Endodermal cell (in vitro differentiated cells): ENCODE measurements at regions not wholly inside any gene's neighbourhood (a gene's known extent, or its start where the extent isn't known, plus 50 kb on each side); places are given as distances from the start of the nearest gene placed in this dataset.
A peak's percentile ranks its signal among the peaks of the same experiment; 100 is the strongest.
"Not testable (repeated sequence)": the region's sequence is repeated elsewhere in the genome, so short reads cannot be mapped to it uniquely, and the experiment has no call there.

Experiments used
- DNase-seq: peaks from one replicate; pipeline ENCODE4 v3.0.0-alpha.2; 2017
- H3K27ac ChIP-seq: 2 replicates; pipeline ENCODE4 v1.5.1; 2013; ENCODE audit warnings: mild to moderate bottlenecking, low read depth, low read length, moderate library complexity
- H3K27me3 ChIP-seq: 2 replicates; pipeline ENCODE4 v1.6.1; 2013; ENCODE audit warnings: mild to moderate bottlenecking, low read length, moderate library complexity; ENCODE audit not compliant: insufficient read depth, control insufficient read depth, poor library complexity, severe bottlenecking
- H3K36me3 ChIP-seq: 2 replicates; pipeline ENCODE4 v1.7.0; 2013; ENCODE audit warnings: mild to moderate bottlenecking, low read length, moderate library complexity; ENCODE audit not compliant: control insufficient read depth, insufficient read depth
- H3K4me1 ChIP-seq: one replicate; pipeline ENCODE4 v1.7.0; 2013; ENCODE audit warnings: low read length; ENCODE audit not compliant: control insufficient read depth, insufficient read depth
- H3K4me3 ChIP-seq: 2 replicates; pipeline ENCODE4 v1.5.1; 2013; ENCODE audit warnings: mild to moderate bottlenecking, low read length, moderate library complexity
- H3K9ac ChIP-seq: 2 replicates; pipeline ENCODE4 v1.6.1; 2013; ENCODE audit warnings: mild to moderate bottlenecking, low read length, moderate library complexity; ENCODE audit not compliant: poor library complexity, severe bottlenecking; ENCODE audit errors: extremely low read depth
- H3K9me3 ChIP-seq: 2 replicates; pipeline ENCODE4 v1.6.1; 2013; ENCODE audit warnings: mild to moderate bottlenecking, low read length, moderate library complexity; ENCODE audit not compliant: control insufficient read depth
- H3K27ac Mint-ChIP-seq: 2 replicates; pipeline ENCODE4 v1.8.0; 2020; ENCODE audit warnings: mixed read lengths
- H3K27me3 Mint-ChIP-seq: 2 replicates; pipeline ENCODE4 v1.8.0; 2021; ENCODE audit warnings: mild to moderate bottlenecking, mixed read lengths; ENCODE audit not compliant: insufficient read depth
- H3K36me3 Mint-ChIP-seq: 2 replicates; pipeline ENCODE4 v1.8.0; 2020; ENCODE audit warnings: low read depth, mixed read lengths
- H3K4me1 Mint-ChIP-seq: 2 replicates; pipeline ENCODE4 v1.8.0; 2020; ENCODE audit warnings: mixed read lengths
- H3K4me3 Mint-ChIP-seq: 2 replicates; pipeline ENCODE4 v1.8.0; 2020; ENCODE audit warnings: mild to moderate bottlenecking, moderate library complexity, mixed read lengths
- H3K9me3 Mint-ChIP-seq: 2 replicates; pipeline ENCODE4 v1.8.0; 2020; ENCODE audit warnings: mild to moderate bottlenecking, mixed read lengths
- CTCF ChIP-seq: fragments of 200-600 bp; sonication (generic); conservative IDR thresholded peaks from 2 replicates; pipeline ENCODE4 v1.5.0; 2021; ENCODE audit warnings: antibody characterized with exemption, mild to moderate bottlenecking
- WGBS, 2 experiments: methylation state at CpG; one replicate each; pipeline versions ENCODE4 v1.1.5 to v1.1.7; 2013; ENCODE audit warnings: missing lambda C conversion rate in 2 of 2, mixed read lengths in 1 of 2; ENCODE audit not compliant: insufficient coverage in 1 of 2, insufficient read length in 1 of 2; 5-methylcytosine and 5-hydroxymethylcytosine counted together

GRCh38 chr7:136266457-136266856, 289.3 kb upstream of the MTPN start:
- Mint-ChIP-seq H3K27ac (no peak overlapping the region), H3K4me3 (no peak overlapping the region), H3K36me3 (peaks cover 2% of the 10 kb centered on the region), H3K27me3 (peaks cover 21% of the 10 kb centered on the region), H3K4me1 (no peaks in the 10 kb centered on the region), H3K9me3 (peaks cover 60% of the 10 kb centered on the region)
- no peak for DNase-seq
- no peak overlapping the region for H3K9ac ChIP-seq
- no peak for TF ChIP-seq CTCF
- no peaks in the 10 kb centered on the region for H3K36me3 ChIP-seq
- H3K4me1 ChIP-seq: no peaks in the 10 kb centered on the region
- peaks cover 45% of the 10 kb centered on the region for H3K27me3 ChIP-seq
- peaks cover 68% of the 10 kb centered on the region for H3K9me3 ChIP-seq
- no peak overlapping the region for H3K27ac ChIP-seq
- H3K4me3 ChIP-seq: no peak overlapping the region

GRCh38 chr7:136264304-136264703, 287.1 kb upstream of the MTPN start:
- not testable (repeated sequence) for H3K4me3 Mint-ChIP-seq, H3K4me1 Mint-ChIP-seq, H3K4me3 ChIP-seq, H3K4me1 ChIP-seq, H3K36me3 ChIP-seq, H3K27ac ChIP-seq, H3K9ac ChIP-seq, DNase-seq, H3K36me3 Mint-ChIP-seq, H3K27ac Mint-ChIP-seq
- WGBS, 2 experiments: 81 to 94% methylated on average over 4 to 5 of the region's 5 CpGs
- Mint-ChIP-seq H3K27me3 (peaks cover 27% of the 10 kb centered on the region), H3K9me3 (peaks cover 80% of the 10 kb centered on the region)
- peaks cover 90% of the 10 kb centered on the region for H3K9me3 ChIP-seq
- H3K27me3 ChIP-seq: peaks cover 52% of the 10 kb centered on the region

GRCh38 chr7:136263112-136263860, 286.1 kb upstream of the MTPN start:
- not testable (repeated sequence) for H3K27ac ChIP-seq, H3K27ac Mint-ChIP-seq, H3K4me3 Mint-ChIP-seq, H3K36me3 ChIP-seq, H3K4me1 Mint-ChIP-seq, H3K4me1 ChIP-seq, H3K36me3 Mint-ChIP-seq, H3K9ac ChIP-seq, DNase-seq
- WGBS, 2 experiments: 64% methylated on average over 3 of the region's 4 CpGs; no CpG with 5 or more reads in 1 of the 2 experiments
- H3K27me3 ChIP-seq: peaks cover 54% of the 10 kb centered on the region
- Mint-ChIP-seq H3K9me3 (peaks cover 83% of the 10 kb centered on the region), H3K27me3 (peaks cover 25% of the 10 kb centered on the region)
- peak overlapping the region; percentile 65 for H3K4me3 ChIP-seq
- H3K9me3 ChIP-seq: peaks cover 87% of the 10 kb centered on the region

GRCh38 chr7:136260591-136260990, 283.4 kb upstream of the MTPN start:
- not testable (repeated sequence) for H3K27ac ChIP-seq, H3K4me1 Mint-ChIP-seq
- H3K9me3 Mint-ChIP-seq: peaks cover 65% of the 10 kb centered on the region

More at GRCh38 chr7:136260591-136260990, 283.4 kb upstream of the MTPN start:
- Histone ChIP-seq H3K9me3 (peaks cover 67% of the 10 kb centered on the region), H3K4me3 (peak overlapping the region; percentile 70), H3K27me3 (peaks cover 65% of the 10 kb centered on the region)
- not testable (repeated sequence) for H3K9ac ChIP-seq, H3K36me3 Mint-ChIP-seq, H3K4me3 Mint-ChIP-seq, H3K36me3 ChIP-seq, H3K27ac Mint-ChIP-seq, DNase-seq, H3K4me1 ChIP-seq
- peaks cover 28% of the 10 kb centered on the region for H3K27me3 Mint-ChIP-seq
- WGBS, 2 experiments: 90 to 100% methylated on average over 3 of the region's 3 CpGs
